GM23248 (cell line): ENCODE measurements at regions not wholly inside any gene's neighbourhood (a gene's known extent, or its start where the extent isn't known, plus 50 kb on each side); places are given as distances from the start of the nearest gene placed in this dataset.

ENCODE experiments used
- EZH2 ChIP-seq: fragments of 200-600 bp; sonication (generic); IDR thresholded peaks from 2 replicates; pipeline ENCODE4 v1.6.1; 2018; ENCODE audit warnings: antibody characterized with exemption, mild to moderate bottlenecking; ENCODE audit not compliant: insufficient read depth, poor library complexity, severe bottlenecking
- EZH2phosphoT487 ChIP-seq: fragments of 200-600 bp; sonication (generic); IDR thresholded peaks from 2 replicates; pipeline ENCODE4 v1.6.1; 2018; ENCODE audit warnings: antibody characterized with exemption, moderate library complexity, mild to moderate bottlenecking, low read depth; ENCODE audit not compliant: insufficient read depth

DNA sequence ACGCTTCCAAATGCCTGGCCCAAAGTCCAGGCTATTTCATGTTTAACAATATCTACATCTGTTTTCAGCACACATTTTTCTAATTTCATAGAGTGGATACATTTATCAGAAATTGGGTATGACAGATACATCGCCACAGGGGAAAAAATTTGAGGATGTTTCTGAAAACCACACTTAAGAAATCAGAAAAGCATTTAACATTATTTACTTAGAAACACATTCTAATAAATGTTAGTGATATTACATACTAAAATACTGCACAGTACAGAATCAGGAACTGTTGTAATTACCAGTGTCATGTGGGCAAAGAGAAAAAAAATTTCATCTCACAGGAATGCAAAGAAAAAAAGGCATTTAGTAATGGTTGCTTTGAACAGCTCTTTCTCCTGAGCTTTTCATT is 310.5 kb upstream of the KIF2A start:
- TF ChIP-seq EZH2phosphoT487 (no peak), EZH2 (no peak)
